ENCODE measurements at regions not wholly inside any gene's neighbourhood (a gene's known extent, or its start where the extent isn't known, plus 50 kb on each side); places are given as distances from the start of the nearest gene placed in this dataset.
"Not testable (repeated sequence)": the region's sequence is repeated elsewhere in the genome, so short reads cannot be mapped to it uniquely, and the experiment has no call there.

- H3K4me1 Mint-ChIP-seq = peaks cover 24% of the 10 kb centered on the region
- DNase-seq (no peak), ATAC-seq (no peak)
- peak overlapping the region; percentile 25 for H3K4me3 Mint-ChIP-seq
- H3K9me3 ChIP-seq (ENCODE audit: control insufficient read depth, low read length, poor library complexity, severe bottlenecking) = no peaks in the 10 kb centered on the region
- H3K36me3 Mint-ChIP-seq (ENCODE audit: low read depth) = no peaks in the 10 kb centered on the region
- H3K27ac Mint-ChIP-seq = peak overlapping the region; percentile 19
- H3K27me3 Mint-ChIP-seq = no peaks in the 10 kb centered on the region
Observed at GRCh38 chr15:38631119-38632075, 66.8 kb upstream of the RASGRP1 start.

GRCh38 chr15:38635170-38635569, 70.6 kb upstream of the RASGRP1 start:
- H3K4me1 Mint-ChIP-seq = peaks cover 16% of the 10 kb centered on the region
- DNase-seq = no peak
- H3K4me3 Mint-ChIP-seq = no peak overlapping the region
- no peaks in the 10 kb centered on the region for H3K36me3 Mint-ChIP-seq (ENCODE audit: low read depth)
- H3K9me3 ChIP-seq (ENCODE audit: control insufficient read depth, low read length, poor library complexity, severe bottlenecking) = no peaks in the 10 kb centered on the region
- no peak for ATAC-seq
- no peak overlapping the region for H3K27ac Mint-ChIP-seq
- no peaks in the 10 kb centered on the region for H3K27me3 Mint-ChIP-seq

- H3K27ac Mint-ChIP-seq = no peak overlapping the region
- H3K4me3 Mint-ChIP-seq = no peak overlapping the region
- H3K4me1 Mint-ChIP-seq = peaks cover 8% of the 10 kb centered on the region
- no peaks in the 10 kb centered on the region for H3K9me3 ChIP-seq (ENCODE audit: control insufficient read depth, low read length, poor library complexity, severe bottlenecking)
- no peaks in the 10 kb centered on the region for H3K36me3 Mint-ChIP-seq (ENCODE audit: low read depth)
- DNase-seq (no peak), ATAC-seq (no peak)
- no peaks in the 10 kb centered on the region for H3K27me3 Mint-ChIP-seq
Observed at GRCh38 chr15:38636597-38636996, 72.0 kb upstream of the RASGRP1 start.

- H3K4me1 Mint-ChIP-seq = peaks cover 12% of the 10 kb centered on the region
- no peaks in the 10 kb centered on the region for H3K36me3 Mint-ChIP-seq (ENCODE audit: low read depth)
- no peak overlapping the region for H3K4me3 Mint-ChIP-seq
- DNase-seq = no peak
- ATAC-seq = no peak
- H3K27me3 Mint-ChIP-seq = no peaks in the 10 kb centered on the region
- H3K27ac Mint-ChIP-seq = no peak overlapping the region
- H3K9me3 ChIP-seq (ENCODE audit: control insufficient read depth, low read length, poor library complexity, severe bottlenecking) = no peaks in the 10 kb centered on the region
Observed at GRCh38 chr15:38638126-38638525, 73.5 kb upstream of the RASGRP1 start.

- Mint-ChIP-seq H3K36me3 (ENCODE audit: low read depth) (no peaks in the 10 kb centered on the region), H3K27ac (no peak overlapping the region), H3K4me1 (peaks cover 12% of the 10 kb centered on the region), H3K4me3 (no peak overlapping the region), H3K27me3 (no peaks in the 10 kb centered on the region)
- DNase-seq (no peak), ATAC-seq (no peak)
- H3K9me3 ChIP-seq (ENCODE audit: control insufficient read depth, low read length, poor library complexity, severe bottlenecking) = no peaks in the 10 kb centered on the region
Observed at GRCh38 chr15:38638811-38639210, 74.2 kb upstream of the RASGRP1 start.

- Mint-ChIP-seq H3K4me1 (peaks cover 14% of the 10 kb centered on the region), H3K4me3 (no peak overlapping the region), H3K27ac (no peak overlapping the region), H3K36me3 (ENCODE audit: low read depth) (no peaks in the 10 kb centered on the region), H3K27me3 (no peaks in the 10 kb centered on the region)
- ATAC-seq (no peak), DNase-seq (no peak)
- H3K9me3 ChIP-seq (ENCODE audit: control insufficient read depth, low read length, poor library complexity, severe bottlenecking) = no peaks in the 10 kb centered on the region
Observed at GRCh38 chr15:38642689-38643270, 78.2 kb upstream of the RASGRP1 start.

GRCh38 chr15:38644353-38644752, 79.7 kb upstream of the RASGRP1 start:
- not testable (repeated sequence) for H3K27me3 Mint-ChIP-seq; H3K36me3 Mint-ChIP-seq (ENCODE audit: low read depth); ATAC-seq; H3K4me3 Mint-ChIP-seq; DNase-seq; H3K9me3 ChIP-seq (ENCODE audit: control insufficient read depth, low read length, poor library complexity, severe bottlenecking); H3K27ac Mint-ChIP-seq
- H3K4me1 Mint-ChIP-seq = peaks cover 22% of the 10 kb centered on the region

- no peaks in the 10 kb centered on the region for H3K9me3 ChIP-seq (ENCODE audit: control insufficient read depth, low read length, poor library complexity, severe bottlenecking)
- no peaks in the 10 kb centered on the region for H3K27me3 Mint-ChIP-seq
- peak overlapping the region; percentile 67 for H3K27ac Mint-ChIP-seq
- H3K4me3 Mint-ChIP-seq = no peak overlapping the region
- ATAC-seq = no peak
- no peaks in the 10 kb centered on the region for H3K36me3 Mint-ChIP-seq (ENCODE audit: low read depth)
- H3K4me1 Mint-ChIP-seq = peaks cover 33% of the 10 kb centered on the region
- DNase-seq = no peak
Observed at GRCh38 chr15:38646716-38647115, 82.1 kb upstream of the RASGRP1 start.

GRCh38 chr15:38647683-38648082, 83.1 kb upstream of the RASGRP1 start:
- no peak overlapping the region for H3K4me3 Mint-ChIP-seq
- H3K27me3 Mint-ChIP-seq = no peaks in the 10 kb centered on the region
- H3K36me3 Mint-ChIP-seq (ENCODE audit: low read depth) = no peaks in the 10 kb centered on the region
- H3K4me1 Mint-ChIP-seq = peaks cover 39% of the 10 kb centered on the region
- peak overlapping the region; percentile 67 for H3K27ac Mint-ChIP-seq
- DNase-seq (no peak), ATAC-seq (no peak)
- H3K9me3 ChIP-seq (ENCODE audit: control insufficient read depth, low read length, poor library complexity, severe bottlenecking) = no peaks in the 10 kb centered on the region

GRCh38 chr15:38648121-38648843, 83.7 kb upstream of the RASGRP1 start:
- no peak for DNase-seq
- no peaks in the 10 kb centered on the region for H3K9me3 ChIP-seq (ENCODE audit: control insufficient read depth, low read length, poor library complexity, severe bottlenecking)
- H3K36me3 Mint-ChIP-seq (ENCODE audit: low read depth) = no peaks in the 10 kb centered on the region
- peak overlapping the region; percentile 67 for H3K27ac Mint-ChIP-seq
- no peak for ATAC-seq
- no peaks in the 10 kb centered on the region for H3K27me3 Mint-ChIP-seq
- no peak overlapping the region for H3K4me3 Mint-ChIP-seq
- peaks cover 38% of the 10 kb centered on the region for H3K4me1 Mint-ChIP-seq

GRCh38 chr15:38650384-38650783, 85.8 kb upstream of the RASGRP1 start:
- no peaks in the 10 kb centered on the region for H3K9me3 ChIP-seq (ENCODE audit: control insufficient read depth, low read length, poor library complexity, severe bottlenecking)
- ATAC-seq = no peak
- Mint-ChIP-seq H3K4me1 (peaks cover 50% of the 10 kb centered on the region), H3K27ac (peak overlapping the region; percentile 98), H3K36me3 (ENCODE audit: low read depth) (no peaks in the 10 kb centered on the region), H3K27me3 (no peaks in the 10 kb centered on the region), H3K4me3 (peak overlapping the region; percentile 88)
- no peak for DNase-seq

GRCh38 chr15:38650936-38651327, 86.3 kb upstream of the RASGRP1 start:
- H3K4me3 Mint-ChIP-seq = peak overlapping the region; percentile 88
- peaks cover 52% of the 10 kb centered on the region for H3K4me1 Mint-ChIP-seq
- H3K27me3 Mint-ChIP-seq = no peaks in the 10 kb centered on the region
- DNase-seq = no peak
- peak overlapping the region; percentile 98 for H3K27ac Mint-ChIP-seq
- no peak for ATAC-seq
- H3K36me3 Mint-ChIP-seq (ENCODE audit: low read depth) = no peaks in the 10 kb centered on the region
- H3K9me3 ChIP-seq (ENCODE audit: control insufficient read depth, low read length, poor library complexity, severe bottlenecking) = no peaks in the 10 kb centered on the region

GRCh38 chr15:38651328-38652038, 86.9 kb upstream of the RASGRP1 start:
- Mint-ChIP-seq H3K27ac (peak overlapping the region; percentile 98), H3K4me1 (peaks cover 52% of the 10 kb centered on the region), H3K36me3 (ENCODE audit: low read depth) (no peaks in the 10 kb centered on the region), H3K27me3 (no peaks in the 10 kb centered on the region), H3K4me3 (peak overlapping the region; percentile 88)
- DNase-seq (peak in 2 of 3 donors; percentile 27), ATAC-seq (peak; percentile 63)
- H3K9me3 ChIP-seq (ENCODE audit: control insufficient read depth, low read length, poor library complexity, severe bottlenecking) = no peaks in the 10 kb centered on the region
